NCI-H2029 treated with DMSO at 0.1 percent for 48 hours (cell line): ENCODE measurements at regions not wholly inside any gene's neighbourhood (a gene's known extent, or its start where the extent isn't known, plus 50 kb on each side); places are given as distances from the start of the nearest gene placed in this dataset.

Source experiments
- DNase-seq: peaks from one replicate; lab custom pipeline; 2025; lab: John Stamatoyannopoulos, UW

DNA sequence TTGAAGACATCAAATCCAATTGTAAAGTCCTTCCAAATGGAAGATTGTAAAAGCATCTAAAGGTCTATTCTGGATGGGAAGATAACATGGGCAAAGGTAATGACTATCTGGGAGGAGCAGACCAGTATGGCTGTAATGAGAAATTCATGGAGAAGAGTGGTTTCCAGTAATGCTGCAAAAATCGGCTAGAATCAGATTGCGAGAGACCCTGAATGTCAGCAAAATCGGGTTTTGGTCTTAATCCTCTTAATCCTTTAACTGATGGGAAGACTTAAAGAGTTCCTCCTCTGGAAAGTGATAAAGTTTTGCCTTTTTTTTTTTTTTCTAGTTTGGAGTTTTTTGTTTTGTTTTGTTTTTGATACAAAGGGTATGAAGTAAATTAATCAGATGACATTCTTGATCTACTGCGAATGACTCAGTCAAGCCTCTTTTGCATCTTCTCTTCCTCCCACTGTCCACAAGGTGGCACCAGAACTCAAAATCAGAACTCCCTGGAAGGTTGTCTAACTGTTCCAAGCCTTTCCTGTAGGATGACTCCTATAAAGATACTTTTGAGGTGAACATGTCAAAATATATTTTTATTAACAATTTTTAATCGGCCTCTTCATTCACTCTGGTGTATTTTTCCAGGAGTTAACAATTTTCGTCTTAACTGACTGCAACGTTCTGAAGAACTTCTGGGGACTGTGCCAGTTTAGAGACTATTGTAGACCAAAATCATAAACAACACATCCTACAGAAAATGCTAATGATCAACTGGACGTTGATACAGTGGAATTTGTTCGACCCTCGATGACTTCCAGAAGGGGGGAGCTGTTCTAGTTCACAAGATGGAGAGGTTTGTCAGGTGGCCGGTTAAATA is 213.3 kb upstream of the MIR17HG start:
- no peak for DNase-seq

DNA sequence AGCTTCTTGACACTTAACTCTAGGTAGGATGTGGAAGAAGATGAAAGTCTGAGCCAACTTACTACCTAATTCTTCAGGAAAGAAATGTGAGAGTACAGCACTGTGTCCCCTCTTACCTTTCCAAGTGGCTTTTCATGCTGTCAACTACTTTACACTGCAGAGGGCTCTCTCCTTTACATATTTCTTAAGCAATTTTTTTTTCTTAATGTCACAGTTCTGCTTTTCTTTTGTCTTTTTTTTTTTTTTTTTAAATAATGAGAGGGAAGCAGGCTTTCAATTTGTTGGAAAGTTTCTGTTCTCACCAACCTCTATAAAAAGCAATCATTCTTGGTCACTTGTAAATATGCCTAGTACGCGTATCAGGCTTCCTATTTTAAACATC is 212.7 kb upstream of the MIR17HG start:
- no peak for DNase-seq

DNA sequence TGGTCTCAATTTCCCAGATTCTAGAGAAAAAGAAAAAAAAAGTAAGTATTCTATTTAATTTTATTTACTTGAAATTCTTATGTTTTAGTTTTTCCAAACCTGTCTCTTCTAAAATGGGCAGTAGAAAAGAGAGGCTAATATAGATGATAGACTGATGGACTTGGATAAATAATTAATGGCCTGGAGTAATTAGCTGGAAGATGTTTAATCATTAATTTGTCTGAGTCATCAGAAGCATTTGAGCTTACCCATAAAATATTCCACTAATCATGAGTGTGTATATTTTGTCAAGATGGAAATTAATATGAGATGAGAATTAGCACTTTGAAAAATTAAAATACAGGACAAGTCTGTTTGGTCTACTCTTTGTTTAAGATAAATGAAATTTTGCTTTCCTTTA is 212.1 kb upstream of the MIR17HG start:
- no peak for DNase-seq

DNA sequence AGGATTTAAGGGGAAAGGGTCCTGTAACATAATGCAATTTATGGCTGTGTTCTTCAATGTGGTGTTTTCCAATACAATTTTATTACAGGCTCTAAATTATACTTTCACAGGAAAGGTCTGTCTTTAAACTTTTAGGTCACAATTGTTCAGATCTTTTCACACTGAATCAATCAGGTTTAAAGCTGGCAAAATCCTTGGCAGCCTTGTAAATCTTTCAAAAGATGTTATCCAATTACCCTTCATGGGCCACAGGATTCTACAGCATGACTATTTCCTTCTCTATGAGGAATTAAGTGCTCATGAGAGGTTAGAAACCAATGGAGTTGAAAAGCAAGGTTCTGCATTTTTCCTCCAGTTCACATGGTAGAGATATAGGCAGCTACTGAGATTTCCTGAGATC is 211.5 kb upstream of the MIR17HG start:
- DNase-seq: no peak

DNA sequence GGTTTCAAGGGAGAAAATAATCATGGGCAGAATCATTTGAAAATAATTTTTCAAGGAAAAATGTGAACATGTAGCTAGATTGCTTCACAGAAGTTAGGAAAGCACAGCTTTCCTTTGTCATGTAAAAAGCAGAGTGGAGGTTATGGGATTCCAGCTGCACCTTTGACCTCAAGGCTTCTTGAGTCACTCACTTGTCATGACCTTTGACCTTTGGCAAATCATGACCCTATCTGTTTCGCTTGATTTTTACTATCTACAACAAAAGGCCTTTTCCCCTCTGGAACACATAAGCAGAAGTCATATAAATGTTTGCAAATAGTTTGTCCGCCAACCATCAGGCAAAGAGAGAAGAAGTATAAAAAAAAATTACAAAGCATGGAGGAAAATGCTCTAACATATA is 210.7 kb upstream of the MIR17HG start:
- DNase-seq: no peak

DNA sequence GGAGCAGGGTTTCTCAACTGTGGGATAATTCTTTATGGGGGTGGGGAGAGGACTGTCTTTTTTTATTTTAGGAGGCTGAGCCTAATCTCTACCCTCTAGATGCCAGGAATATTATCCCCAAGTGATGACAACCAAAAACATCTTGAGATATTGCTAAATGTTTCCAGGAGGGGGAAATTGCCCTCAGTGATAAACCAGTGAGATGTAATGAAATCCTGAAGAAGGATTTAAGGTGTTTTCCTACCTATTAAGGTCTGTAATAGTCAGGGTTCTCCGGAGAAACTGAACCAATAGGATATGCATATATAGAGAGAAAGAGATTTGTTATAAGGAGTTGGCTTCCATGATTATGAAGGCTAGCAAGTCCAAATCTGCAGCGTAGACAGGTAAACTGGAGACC is 208.3 kb upstream of the MIR17HG start:
- DNase-seq: no peak

DNA sequence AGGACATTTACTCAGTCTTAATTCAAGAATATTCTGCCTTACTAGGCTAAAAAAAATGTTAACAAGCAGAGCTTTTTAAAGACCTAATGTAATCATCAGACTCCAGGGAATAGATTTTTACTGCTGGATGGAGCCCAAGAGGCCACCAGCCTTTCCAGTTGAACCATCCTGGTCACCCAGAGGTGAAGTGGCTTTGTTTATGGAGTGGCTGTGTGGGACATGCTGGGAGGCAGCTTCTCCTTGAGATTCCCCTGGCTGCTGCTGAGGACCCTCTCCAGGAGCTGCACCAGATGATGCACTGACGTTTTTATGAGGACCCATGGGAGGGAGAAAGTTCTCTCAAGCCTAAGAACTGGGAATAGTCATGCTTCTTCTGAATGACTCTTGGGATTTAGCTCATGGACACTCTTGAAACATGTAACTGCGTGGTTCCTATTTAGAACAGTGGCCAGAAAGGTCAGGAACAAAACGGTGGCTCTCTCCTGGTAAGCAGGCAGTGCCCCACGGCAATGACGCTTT is 205.9 kb upstream of the MIR17HG start:
- DNase-seq: no peak

DNA sequence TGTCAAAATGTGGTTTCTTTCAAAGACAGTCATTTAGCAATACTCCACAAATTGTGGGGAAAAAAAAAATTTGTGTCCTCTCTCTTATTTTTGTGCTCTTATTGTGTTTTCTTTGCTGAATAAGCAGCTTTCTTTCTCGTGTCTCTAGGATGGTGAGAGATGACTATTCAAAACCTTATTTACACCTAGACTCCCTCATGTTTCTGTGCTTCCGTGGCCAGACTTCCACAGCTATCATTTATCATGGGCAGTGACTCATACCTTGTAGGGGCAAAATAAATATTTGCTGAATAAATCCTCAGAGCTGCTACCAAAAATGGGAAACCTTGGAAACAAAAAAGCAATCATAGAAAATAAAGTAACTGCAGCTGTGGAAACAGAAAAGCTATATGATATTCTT is 204.9 kb upstream of the MIR17HG start:
- no peak for DNase-seq

DNA sequence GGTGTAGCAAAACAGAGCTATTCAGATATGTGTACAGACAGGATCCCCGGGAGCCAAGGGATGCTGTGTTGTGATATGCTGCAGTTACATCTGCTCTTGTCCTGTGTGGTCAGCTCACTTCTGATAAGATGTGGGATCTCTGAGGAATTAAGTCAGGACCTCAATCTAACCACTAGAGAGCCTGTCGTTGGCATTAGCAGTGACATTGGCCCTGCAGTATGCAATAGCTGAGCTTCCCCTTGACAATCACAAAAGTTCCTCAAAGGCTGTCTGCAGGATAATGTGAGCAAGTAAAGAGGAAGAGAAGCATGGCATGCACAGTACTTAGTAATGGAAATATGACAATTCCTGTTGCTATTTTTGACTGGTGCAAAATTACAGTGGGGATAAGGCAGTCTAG is 203.4 kb upstream of the MIR17HG start:
- no peak for DNase-seq

DNA sequence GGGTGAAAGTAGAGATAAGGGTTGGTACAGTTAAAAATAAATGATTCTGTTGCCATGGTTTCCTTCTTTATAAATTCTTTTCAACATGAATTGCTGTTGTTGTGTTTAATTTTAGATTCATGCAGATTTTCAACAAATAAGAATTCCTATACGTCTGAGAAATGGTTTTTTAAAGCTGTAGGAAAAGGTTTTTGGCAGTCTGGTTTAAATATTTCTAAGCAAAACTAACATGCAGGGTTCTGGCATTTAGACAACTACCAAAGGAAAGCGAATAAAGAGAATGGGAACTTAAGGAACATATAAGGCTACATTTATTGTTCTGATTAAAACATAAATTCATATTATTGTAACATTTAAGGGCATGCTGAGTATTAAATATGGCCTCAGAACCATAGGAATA is 203.0 kb upstream of the MIR17HG start:
- no peak for DNase-seq

DNA sequence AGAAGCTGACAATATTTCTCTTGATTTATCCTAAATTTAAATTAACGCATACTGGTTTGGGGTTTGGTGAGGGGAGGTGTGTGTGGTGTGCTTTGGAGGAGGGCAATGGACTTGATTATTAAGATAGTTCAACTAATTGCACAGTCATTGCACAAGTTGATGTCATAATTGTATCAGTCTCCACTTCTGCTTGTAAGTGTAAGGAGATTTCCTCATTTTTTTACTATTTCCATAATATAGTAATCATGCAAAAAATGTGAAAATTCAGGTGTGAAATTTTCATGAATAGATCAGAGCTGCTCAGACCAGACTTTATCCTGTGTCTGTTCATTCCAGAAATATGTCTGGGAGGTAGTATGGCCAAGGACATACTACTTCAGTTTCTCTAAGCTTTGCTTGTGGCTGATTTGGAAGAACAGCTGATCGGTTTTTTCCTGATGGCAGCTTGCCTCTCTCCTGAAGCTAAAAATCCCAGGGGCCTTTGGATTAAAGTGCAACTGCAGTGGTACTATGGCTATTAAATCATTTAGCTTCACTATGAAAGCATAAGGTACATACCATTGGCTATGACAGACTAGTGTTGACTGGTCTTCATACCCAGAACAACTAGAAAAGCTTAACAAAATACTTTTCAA is 201.8 kb upstream of the MIR17HG start:
- DNase-seq: no peak

DNA sequence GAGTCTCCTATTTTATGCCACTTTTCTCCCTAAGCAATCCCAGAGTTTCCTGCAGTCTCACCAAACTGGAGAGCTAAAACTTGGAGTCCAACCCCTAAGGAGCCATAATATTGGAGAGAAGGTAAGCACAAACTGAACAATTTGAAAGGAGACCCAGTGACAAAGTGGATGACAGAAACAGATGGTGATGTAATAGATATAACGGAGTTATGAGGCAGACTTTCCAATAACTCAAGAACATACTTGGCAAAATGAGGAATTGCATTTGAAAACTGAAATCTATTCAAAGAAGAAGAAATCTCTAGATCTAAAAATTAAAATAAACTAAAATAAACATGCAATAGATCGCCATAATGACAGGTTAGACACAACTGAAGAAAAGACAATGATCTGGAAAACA is 200.9 kb upstream of the MIR17HG start:
- no peak for DNase-seq

DNA sequence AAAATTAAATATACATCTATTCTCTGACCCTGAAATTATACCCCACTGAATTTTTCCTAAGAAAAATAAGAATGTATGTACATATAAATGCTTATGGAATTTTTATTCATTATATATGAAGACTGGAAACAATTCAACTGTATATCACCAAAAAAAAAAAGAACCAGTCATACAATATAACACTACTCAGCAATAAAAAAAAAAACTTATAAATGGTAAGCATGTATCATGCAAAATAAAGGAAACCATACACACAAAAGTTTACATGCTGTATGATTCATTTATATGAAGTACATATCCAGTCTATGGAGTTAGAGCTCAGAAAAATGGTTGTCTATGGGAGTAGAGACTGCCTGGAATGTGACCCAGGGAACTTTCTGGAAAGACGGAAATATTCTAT is 199.4 kb upstream of the MIR17HG start:
- DNase-seq: no peak

DNA sequence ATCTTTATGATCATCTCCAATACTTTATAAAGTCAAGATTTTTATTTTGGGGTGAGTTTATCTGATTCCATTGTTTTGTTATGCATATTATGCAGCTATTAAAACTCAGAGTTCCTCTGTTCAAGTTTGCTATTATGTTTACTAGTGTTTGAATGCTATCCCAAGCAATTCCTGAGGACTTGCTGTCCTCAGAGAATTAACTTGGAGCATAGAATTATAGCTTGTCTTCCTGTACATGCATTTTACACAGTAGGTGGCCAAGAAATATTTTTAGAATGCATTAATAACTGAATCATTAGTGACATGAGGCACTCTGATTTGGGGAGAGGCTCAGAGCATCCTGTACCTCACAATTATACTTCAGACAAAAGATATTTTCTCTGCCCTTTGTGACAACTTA is 195.6 kb upstream of the MIR17HG start:
- DNase-seq: no peak

DNA sequence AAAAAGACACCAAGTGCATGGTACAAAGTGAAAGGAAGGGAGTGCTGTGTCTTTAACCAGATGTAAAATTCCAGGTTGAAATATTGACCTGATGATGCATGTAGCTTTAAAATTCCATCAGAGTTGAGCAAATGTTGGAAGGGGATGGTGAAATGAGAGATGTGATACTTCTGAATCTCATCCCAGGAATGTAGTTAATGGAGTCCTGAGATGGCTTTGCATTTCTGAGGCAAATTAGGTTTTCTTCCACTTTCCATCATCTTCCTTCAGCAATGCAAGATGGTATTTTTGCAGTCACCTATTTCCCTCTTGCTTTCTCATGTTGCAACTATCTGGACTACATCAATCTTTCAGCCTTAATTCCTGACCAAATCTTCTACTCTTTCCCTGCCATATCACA is 194.1 kb upstream of the MIR17HG start:
- no peak for DNase-seq

DNA sequence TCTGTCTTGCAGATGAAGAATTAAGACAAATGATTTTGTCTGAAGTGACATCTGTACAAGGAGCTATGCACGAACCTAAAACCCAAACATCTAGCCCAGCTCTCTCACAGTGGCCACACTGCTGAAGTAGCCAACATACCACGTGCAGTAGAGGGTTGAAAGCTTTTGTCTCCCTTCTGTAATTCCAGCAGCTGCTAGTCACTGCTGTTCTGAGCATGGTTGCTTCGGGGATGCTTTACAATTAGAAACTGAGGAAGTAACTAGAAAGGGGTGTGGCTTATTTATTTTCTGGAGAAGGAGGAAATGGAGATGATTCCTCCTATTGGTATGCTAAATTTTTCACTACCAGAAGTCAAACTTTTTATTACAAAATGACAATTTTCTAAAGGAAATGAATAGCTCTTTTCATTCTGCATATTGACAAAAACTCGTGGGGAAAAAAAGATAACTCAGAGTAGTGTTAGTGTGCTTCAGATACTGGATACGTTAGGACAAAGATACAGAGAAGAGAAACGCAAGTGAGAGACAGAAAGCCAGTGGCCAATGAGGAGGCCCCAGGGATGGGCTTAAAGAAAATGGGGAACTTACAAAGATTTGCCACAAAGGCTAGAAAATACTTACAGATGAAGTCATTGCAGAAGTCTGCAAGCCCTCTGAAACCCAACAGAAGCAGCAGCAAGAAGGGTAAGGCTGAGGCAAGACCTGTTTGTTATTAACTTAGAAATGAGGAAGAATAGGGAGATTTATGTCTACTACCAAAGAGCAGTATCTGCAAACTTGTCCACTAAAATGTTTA is 192.7 kb upstream of the MIR17HG start:
- no peak for DNase-seq

DNA sequence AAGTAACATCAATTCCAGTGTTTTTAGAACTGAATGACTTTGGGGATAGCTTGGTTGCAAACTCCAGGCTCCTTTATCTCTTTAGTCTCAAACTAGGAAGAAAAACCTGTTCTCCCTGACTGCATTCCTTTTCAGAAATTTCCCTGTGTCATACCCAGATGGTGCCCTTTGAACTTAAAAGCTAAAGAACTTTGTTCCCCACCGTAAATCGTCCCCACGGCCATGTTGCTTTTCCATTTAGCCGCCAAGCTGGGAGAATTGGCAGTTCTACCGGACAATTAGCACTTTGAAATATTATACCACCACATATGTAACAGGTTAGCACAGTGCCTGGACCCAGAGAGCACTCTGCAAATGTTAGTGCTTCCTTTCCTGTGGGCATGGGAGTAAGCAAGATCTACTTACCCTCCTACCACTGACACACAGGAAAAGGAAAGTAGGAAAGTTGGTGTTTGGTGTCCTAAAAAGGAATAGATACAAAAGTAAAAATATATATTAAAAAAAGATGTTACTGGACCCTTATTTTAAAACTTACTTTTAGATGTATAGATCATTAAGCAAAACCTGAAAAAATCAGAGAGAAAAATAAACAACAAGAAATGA is 191.9 kb upstream of the MIR17HG start:
- DNase-seq: no peak

DNA sequence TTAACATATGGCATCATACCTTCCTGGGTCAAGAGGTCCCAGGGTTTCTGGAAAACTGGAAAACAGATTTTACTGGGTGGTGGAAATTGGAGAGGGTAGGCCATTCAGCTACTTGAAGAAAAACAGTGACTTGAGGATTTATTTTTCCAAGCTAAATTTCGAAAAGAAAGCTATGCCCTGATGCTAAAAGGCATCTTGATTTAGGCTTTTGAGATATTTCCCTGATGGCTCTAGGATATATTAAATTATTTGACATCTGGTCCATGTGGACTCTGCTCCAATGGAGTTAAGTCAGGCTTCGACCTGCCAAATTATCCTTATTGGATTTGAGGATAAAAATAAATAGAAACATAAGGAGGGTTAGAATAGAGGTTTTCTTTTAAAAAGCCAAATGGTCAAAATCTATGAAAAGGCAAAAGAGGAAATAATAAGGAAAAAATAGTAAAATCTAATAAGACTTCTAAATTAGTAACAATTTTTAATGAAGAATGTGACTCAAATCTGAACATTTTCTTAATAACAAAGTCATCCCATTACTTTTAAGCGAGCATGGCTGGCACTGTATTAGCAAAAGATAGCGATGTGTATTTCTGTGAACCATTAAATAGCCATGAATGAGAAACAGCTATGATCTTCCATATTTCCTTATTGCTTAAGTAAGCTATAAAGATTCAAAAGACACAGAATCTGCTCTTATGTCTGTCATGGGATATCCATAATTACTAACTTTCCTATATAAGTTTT is 190.0 kb upstream of the MIR17HG start:
- no peak for DNase-seq

DNA sequence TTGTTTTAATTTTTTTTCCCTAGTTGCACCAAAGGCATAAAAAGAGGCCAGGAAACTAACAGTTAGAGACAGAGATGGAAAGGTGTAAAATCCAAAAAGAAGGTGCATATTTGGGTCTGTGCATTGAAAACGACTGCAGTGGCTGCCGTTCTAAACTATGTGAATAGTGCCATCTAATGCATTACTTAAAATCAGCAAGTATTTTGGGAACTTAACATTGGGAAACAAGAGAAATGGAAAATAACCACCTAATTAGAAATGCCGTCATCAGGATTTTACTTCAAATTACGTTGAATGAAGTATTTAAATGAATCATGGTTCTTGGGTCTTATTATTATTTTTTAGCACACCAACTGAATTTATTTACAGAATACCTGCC is 189.5 kb upstream of the MIR17HG start:
- no peak for DNase-seq

DNA sequence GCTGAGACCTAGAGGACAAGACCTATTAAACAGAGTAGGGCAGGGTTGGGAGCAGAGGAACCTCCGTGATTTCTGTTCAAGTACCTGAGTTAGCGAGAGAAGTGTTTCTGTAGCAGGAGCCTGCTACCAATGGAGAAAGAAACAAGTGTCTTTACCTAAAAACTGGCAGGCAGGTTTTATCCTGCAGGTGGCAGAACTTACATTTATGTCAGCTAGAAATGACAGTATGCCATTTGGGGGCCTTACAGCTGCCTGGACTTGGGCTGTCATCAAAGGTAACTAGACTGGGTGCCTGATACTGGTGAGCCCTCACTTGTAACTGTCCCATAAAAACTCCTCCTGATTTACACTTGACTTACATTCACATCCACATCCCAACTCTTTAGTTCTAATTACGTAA is 185.3 kb upstream of the MIR17HG start:
- DNase-seq: no peak

DNA sequence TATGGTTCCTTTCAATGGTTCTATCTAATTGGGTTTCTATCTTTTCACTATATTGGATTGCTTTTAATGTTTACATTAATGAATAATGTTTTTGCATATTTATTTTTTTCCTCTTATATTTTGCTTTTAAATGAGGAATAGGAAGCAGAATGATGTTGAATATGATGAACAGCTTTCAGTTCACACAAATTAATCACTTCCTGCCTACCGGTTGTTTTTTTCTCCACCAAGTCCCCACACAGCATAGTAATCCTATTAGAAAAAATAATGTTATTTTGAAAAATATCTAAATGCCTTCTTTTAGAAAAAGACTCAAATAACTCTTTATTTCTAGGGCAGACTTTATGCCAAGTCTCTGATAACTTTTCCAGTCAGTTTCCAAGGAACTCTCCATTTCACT is 184.9 kb upstream of the MIR17HG start:
- DNase-seq: no peak

DNA sequence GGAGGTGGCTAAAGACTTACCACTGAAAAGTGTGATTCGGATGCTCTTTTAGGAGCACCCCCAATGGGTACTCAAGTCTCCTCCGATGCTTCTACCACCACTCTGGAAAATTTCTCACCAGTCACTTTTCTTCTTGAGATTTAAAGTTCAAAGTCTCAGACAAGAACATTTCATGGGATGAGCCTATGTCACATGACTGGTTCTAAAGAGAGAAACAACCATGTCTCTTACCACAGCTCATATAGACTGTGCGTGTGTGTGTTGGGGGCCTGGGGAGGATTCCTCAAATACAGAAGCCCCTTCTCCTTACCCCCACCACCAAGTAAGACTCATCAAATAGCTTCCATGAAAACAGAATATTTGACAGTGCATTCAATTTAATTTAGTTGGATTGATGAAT is 181.7 kb upstream of the MIR17HG start:
- DNase-seq: no peak
